Nephron progenitor cell (in vitro differentiated cells): ENCODE measurements at regions not wholly inside any gene's neighbourhood (a gene's known extent, or its start where the extent isn't known, plus 50 kb on each side); places are given as distances from the start of the nearest gene placed in this dataset.
A peak's percentile ranks its signal among the peaks of the same experiment; 100 is the strongest.

Experiments
- DNase-seq: peaks from one replicate; pipeline ENCODE4 v3.0.0; 2021
- H3K27ac Mint-ChIP-seq: 2 replicates; pipeline ENCODE4 v1.8.0; 2021; ENCODE audit warnings: mild to moderate bottlenecking, moderate library complexity, mixed read lengths
- H3K27me3 Mint-ChIP-seq: 2 replicates; pipeline ENCODE4 v1.8.0; 2021; ENCODE audit warnings: mild to moderate bottlenecking, low read depth, mixed read lengths; ENCODE audit not compliant: poor library complexity
- H3K36me3 Mint-ChIP-seq: 2 replicates; pipeline ENCODE4 v1.8.0; 2021; ENCODE audit warnings: low read depth, mixed read lengths
- H3K4me1 Mint-ChIP-seq: 2 replicates; pipeline ENCODE4 v1.8.0; 2021; ENCODE audit warnings: mixed read lengths
- H3K4me3 Mint-ChIP-seq: 2 replicates; pipeline ENCODE4 v1.8.0; 2021; ENCODE audit warnings: mild to moderate bottlenecking, moderate library complexity, mixed read lengths
- H3K9me3 Mint-ChIP-seq: 2 replicates; pipeline ENCODE4 v1.8.0; 2021; ENCODE audit warnings: mild to moderate bottlenecking, moderate library complexity, mixed read lengths
- CTCF ChIP-seq: fragments of 200-600 bp; sonication (generic); IDR thresholded peaks from 2 replicates; pipeline ENCODE4 v1.5.0; 2021; ENCODE audit warnings: antibody characterized with exemption

DNA sequence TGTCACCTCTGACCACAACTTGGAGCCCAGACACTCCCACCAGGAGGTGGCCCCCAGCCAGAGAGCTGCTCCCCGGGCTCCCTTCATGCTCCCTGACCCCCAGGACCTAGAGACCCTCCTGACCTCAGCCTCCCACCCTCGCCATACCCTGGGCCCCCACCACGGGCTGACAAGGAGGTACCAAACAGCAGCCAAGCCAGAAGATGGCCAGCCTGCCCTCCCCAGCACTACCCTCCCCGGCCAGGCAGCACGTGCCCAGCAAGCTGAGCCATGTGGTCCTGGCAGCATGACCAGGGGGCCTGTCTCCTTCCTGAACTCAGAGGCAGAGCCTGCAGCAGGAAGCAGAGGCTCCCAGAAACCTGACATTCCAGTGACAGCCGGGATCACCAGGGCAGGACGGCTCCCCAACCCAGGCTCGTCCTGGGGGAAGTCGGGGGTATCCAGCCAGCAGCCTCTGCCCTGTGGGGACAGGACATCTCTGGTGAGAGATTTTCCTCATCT is 69.4 kb upstream of the GPC1 start:
- H3K36me3 Mint-ChIP-seq: peaks cover 5% of the 10 kb centered on the region
- peaks cover 12% of the 10 kb centered on the region for H3K9me3 Mint-ChIP-seq
- H3K4me3 Mint-ChIP-seq: no peak overlapping the region

DNA sequence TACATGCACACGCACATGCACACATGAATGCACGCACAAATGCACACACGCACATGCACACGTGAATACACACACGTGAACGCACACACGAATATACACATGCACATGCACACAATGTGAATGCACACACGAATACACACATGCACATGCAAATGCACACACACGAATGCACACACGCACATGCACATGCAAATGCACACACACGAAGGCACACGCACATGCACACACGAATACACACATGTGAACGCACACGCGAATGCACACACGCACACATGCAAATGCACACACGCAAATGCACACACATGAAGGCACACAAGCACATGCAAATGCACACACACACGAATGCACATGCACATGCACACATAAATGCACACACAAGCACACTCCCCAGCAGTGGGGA is 68.6 kb upstream of the GPC1 start:
- H3K27ac Mint-ChIP-seq: no peak overlapping the region
- H3K4me1 Mint-ChIP-seq: peaks cover 62% of the 10 kb centered on the region
- peaks cover 3% of the 10 kb centered on the region for H3K9me3 Mint-ChIP-seq
- TF ChIP-seq CTCF: no peak
- H3K27me3 Mint-ChIP-seq: peaks cover 8% of the 10 kb centered on the region
- H3K36me3 Mint-ChIP-seq: no peaks in the 10 kb centered on the region
- no peak overlapping the region for H3K4me3 Mint-ChIP-seq
- no peak for DNase-seq

More for the DNA sequence above, 69.4 kb upstream of the GPC1 start:
- Mint-ChIP-seq H3K27me3 (peaks cover 12% of the 10 kb centered on the region), H3K4me1 (peaks cover 60% of the 10 kb centered on the region), H3K27ac (peak overlapping the region; percentile 42)
- DNase-seq: peak; percentile 2
- no peak for TF ChIP-seq CTCF

- TF ChIP-seq CTCF: no peak
- DNase-seq: no peak
- H3K27ac Mint-ChIP-seq: no peak overlapping the region
- H3K4me3 Mint-ChIP-seq: no peak overlapping the region
- no peaks in the 10 kb centered on the region for H3K9me3 Mint-ChIP-seq
- no peaks in the 10 kb centered on the region for H3K36me3 Mint-ChIP-seq
- peaks cover 65% of the 10 kb centered on the region for H3K4me1 Mint-ChIP-seq
- peaks cover 5% of the 10 kb centered on the region for H3K27me3 Mint-ChIP-seq
Measured at GRCh38 chr2:240367721-240368120, 67.7 kb upstream of the GPC1 start.

DNA sequence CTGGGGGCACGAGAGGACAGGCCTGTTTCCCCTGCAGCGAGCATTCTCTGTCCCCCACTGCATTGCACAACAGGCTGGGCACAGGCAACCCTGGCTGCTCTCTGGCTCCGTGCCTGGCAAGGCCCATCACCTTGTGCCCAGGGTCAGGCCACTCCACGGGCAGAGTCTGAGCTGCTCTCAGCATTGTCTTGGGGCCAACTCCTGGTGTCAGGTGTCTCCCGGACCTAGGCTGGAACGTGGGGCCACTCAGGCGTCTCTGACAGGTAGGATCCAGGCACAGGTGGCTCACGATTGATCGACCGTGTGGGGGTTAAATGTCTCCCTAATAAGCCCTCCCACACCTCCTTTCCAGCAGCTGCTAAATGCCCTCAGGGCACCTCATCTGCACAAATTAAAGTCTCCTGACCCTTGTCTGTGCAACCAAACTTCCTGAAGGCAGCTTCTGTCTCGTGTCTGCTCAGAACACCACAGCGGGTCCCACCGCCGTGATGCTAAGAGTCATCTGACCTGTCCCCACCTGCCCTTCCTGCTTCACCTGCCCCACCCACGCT is 66.6 kb upstream of the GPC1 start:
- H3K4me1 Mint-ChIP-seq: peaks cover 60% of the 10 kb centered on the region
- H3K27ac Mint-ChIP-seq: no peak overlapping the region
- H3K4me3 Mint-ChIP-seq: no peak overlapping the region
- peak; percentile 17 for DNase-seq
- no peaks in the 10 kb centered on the region for H3K36me3 Mint-ChIP-seq
- TF ChIP-seq CTCF: no peak
- H3K9me3 Mint-ChIP-seq: no peaks in the 10 kb centered on the region
- H3K27me3 Mint-ChIP-seq: peaks cover 5% of the 10 kb centered on the region

GRCh38 chr2:240369335-240369734 is 66.1 kb upstream of the GPC1 start:
- Mint-ChIP-seq H3K4me1 (peaks cover 55% of the 10 kb centered on the region), H3K9me3 (no peaks in the 10 kb centered on the region), H3K27ac (peak overlapping the region; percentile 16), H3K27me3 (peaks cover 5% of the 10 kb centered on the region), H3K36me3 (no peaks in the 10 kb centered on the region), H3K4me3 (no peak overlapping the region)
- DNase-seq: no peak
- TF ChIP-seq CTCF: no peak
